ENCODE measurements at regions not wholly inside any gene's neighbourhood (a gene's known extent, or its start where the extent isn't known, plus 50 kb on each side); places are given as distances from the start of the nearest gene placed in this dataset.

DNA sequence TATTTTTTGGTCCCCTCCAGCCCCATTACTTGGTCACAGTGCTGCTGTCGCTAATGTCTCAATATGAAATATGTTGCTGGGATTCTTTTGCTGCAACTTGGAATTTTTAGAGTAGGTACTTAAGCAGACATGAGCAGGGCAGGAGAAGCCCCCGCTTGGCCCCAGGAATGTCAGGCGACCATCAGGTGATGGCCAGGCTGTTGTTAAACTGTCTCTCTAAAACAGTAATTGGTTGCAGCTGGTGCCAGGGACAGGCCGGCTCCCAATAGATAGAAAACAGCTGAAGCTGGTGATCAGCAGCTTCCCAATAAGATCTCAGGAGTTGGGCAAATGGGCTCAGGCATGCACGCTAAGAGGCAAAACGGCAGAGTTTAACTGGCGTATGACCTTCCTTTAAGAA, 329.9 kb upstream of the TBL1XR1 start:
- Histone ChIP-seq H3K4me1 (peaks cover 25% of the 10 kb centered on the region), H3K27ac (no peak overlapping the region), H3K27me3 (ENCODE audit: insufficient read depth in 3 of 3, low read length in 2 of 3) (no peaks in the 10 kb centered on the region), H3K9me3 (no peaks in the 10 kb centered on the region), H3K36me3 (ENCODE audit: insufficient read depth in 1 of 2, low read depth in 1 of 2) (no peaks in the 10 kb centered on the region), H3K4me3 (no peak overlapping the region)
- intact Hi-C loops (cut with DNase I) = no loop called here
- DNase-seq (no peak), ATAC-seq (no peak)
- TF ChIP-seq, protein P1, sequence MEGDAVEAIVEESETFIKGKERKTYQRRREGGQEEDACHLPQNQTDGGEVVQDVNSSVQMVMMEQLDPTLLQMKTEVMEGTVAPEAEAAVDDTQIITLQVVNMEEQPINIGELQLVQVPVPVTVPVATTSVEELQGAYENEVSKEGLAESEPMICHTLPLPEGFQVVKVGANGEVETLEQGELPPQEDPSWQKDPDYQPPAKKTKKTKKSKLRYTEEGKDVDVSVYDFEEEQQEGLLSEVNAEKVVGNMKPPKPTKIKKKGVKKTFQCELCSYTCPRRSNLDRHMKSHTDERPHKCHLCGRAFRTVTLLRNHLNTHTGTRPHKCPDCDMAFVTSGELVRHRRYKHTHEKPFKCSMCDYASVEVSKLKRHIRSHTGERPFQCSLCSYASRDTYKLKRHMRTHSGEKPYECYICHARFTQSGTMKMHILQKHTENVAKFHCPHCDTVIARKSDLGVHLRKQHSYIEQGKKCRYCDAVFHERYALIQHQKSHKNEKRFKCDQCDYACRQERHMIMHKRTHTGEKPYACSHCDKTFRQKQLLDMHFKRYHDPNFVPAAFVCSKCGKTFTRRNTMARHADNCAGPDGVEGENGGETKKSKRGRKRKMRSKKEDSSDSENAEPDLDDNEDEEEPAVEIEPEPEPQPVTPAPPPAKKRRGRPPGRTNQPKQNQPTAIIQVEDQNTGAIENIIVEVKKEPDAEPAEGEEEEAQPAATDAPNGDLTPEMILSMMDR (IDR thresholded peaks at IDR 0.05) = no peak
- 58 to 84% (median 62%) methylated on average over 7 of the region's 7 CpGs for WGBS, 3 donors

DNA sequence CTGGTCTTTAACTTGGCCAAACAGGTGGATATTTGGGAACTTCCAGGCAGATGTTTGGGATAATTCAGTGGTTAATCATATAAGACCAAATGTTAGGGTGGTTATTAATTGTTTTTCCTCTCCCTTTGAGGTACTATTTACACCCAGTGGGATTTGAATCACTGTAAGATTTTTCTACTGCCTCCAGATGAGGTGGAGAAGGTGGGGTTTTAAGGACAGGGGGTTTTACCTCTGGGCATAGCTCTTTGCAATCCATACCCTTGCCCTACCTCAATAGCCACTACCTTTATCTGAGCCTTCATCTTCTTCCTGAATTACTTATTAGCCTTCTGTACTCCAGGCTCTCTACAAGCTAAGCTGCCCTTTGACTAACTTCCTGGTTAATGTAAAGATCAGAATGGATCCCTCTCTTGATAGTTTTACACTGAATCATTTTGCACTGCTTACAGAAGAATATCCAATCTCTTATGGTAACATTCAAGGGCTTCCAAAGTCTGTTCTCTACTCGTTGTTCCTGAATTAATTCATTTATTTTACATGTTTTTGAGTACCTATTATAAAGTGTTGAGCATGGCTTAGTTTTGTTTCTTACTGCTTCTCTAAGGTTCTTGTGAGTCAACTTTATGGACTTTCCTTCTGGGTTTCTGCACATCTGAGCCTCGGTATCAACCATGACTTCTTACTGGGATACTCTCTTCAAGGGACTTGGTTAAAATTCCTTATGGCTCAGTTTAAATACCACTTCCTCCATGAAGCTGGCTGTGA, 331.2 kb upstream of the TBL1XR1 start:
- no peaks in the 10 kb centered on the region for H3K27me3 ChIP-seq (ENCODE audit: insufficient read depth in 3 of 3, low read length in 2 of 3)
- H3K4me1 ChIP-seq = peaks cover 17% of the 10 kb centered on the region
- H3K4me3 ChIP-seq = no peak overlapping the region
- 86 to 92% (median 90%) methylated on average over 2 of the region's 2 CpGs for WGBS, 3 donors
- H3K9me3 ChIP-seq = no peaks in the 10 kb centered on the region
- DNase-seq = no peak
- no peaks in the 10 kb centered on the region for H3K36me3 ChIP-seq (ENCODE audit: insufficient read depth in 1 of 2, low read depth in 1 of 2)
- TF ChIP-seq, protein P1 (IDR thresholded peaks at IDR 0.05) = no peak
- intact Hi-C loops (cut with DNase I) = no loop called here
- H3K27ac ChIP-seq = no peak overlapping the region
- no peak for ATAC-seq

DNA sequence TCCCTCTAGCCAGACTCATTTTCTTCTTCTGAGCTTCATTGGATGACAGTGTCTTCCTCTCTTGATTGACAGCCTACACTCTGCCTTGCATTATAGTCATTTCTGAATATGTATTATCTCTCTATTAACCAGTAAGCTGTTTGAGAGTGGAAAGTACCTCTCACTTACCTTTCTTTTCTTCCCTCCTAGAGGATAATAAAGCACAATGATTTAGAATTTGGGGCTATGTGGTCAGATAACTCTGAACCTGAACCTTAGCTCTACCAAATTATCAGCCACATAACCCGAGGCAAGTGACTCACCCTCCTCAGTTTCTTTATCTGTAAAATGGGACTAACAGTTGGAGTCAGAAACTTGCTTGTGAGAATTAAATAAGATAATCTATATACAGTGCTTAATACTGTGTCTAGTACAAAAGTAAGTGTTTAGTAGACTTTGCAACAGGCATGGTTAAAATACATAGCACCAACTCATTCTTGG, 331.8 kb upstream of the TBL1XR1 start:
- no peak for DNase-seq
- H3K9me3 ChIP-seq = no peaks in the 10 kb centered on the region
- no peaks in the 10 kb centered on the region for H3K27me3 ChIP-seq (ENCODE audit: insufficient read depth in 3 of 3, low read length in 2 of 3)
- no peak overlapping the region for H3K4me3 ChIP-seq
- H3K4me1 ChIP-seq = peaks cover 15% of the 10 kb centered on the region
- 86 to 92% (median 88%) methylated on average over 1 of the region's 1 CpG for WGBS, 3 donors
- TF ChIP-seq, protein P1 (IDR thresholded peaks at IDR 0.05) = no peak
- intact Hi-C loops (cut with DNase I) = no loop called here
- ATAC-seq = no peak
- H3K27ac ChIP-seq = no peak overlapping the region
- no peaks in the 10 kb centered on the region for H3K36me3 ChIP-seq (ENCODE audit: insufficient read depth in 1 of 2, low read depth in 1 of 2)

DNA sequence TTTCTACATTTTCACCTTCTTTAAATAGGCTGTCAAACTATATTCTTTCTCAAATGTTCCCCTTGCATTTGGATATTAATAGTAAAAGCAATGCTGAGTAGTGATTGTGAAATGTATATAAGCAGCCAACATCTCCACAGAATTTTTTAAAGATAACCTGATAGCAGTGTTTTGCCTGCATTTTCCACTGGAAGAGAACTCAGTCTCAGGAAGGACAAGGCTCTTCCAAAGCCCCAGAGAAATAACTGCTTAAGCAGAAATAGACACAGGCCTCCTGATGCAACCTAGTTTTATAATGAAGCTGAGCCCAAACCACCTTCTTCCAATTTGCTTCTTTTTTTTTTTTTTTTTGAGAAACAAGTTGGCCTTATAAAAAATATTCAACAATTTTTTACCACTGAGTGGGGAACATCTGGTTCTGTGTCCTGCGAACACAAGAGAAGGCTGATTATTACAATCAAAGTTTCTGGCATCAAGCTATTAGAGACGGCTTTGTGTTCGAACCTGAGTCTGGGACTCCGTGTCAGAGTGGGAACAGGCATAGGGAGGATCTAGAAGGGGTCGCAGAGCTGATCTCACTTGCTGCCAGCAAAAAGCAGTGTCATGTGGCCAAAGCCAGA, 332.5 kb upstream of the TBL1XR1 start:
- DNase-seq = no peak
- TF ChIP-seq, protein P1 (IDR thresholded peaks at IDR 0.05) = no peak
- Histone ChIP-seq H3K4me3 (no peak overlapping the region), H3K9me3 (no peaks in the 10 kb centered on the region), H3K36me3 (ENCODE audit: insufficient read depth in 1 of 2, low read depth in 1 of 2) (no peaks in the 10 kb centered on the region), H3K4me1 (peaks cover 10% of the 10 kb centered on the region), H3K27me3 (ENCODE audit: insufficient read depth in 3 of 3, low read length in 2 of 3) (no peaks in the 10 kb centered on the region), H3K27ac (no peak overlapping the region)
- WGBS, 3 donors = 57 to 71% (median 63%) methylated on average over 5 of the region's 5 CpGs
- peak in 2 of 4 donors; percentile 42 to 65 for ATAC-seq
- intact Hi-C loops (cut with DNase I) = no loop called here
